Panc1 (cell line): ENCODE measurements at regions not wholly inside any gene's neighbourhood (a gene's known extent, or its start where the extent isn't known, plus 50 kb on each side); places are given as distances from the start of the nearest gene placed in this dataset.

Experiments used
- ATAC-seq: fragments of 200-7000 bp; cut with Tn5 transposase; 2 replicates; pipeline ENCODE4 v1.9.1; 2020; ENCODE audit warnings: mild to moderate bottlenecking, moderate library complexity
- BruUV-seq: library from RNA; stranded (reverse); fragments of 400-500 nt; replicated peaks from 2 replicates; lab custom pipeline; 2021; lab: Mats Ljungman, UMichigan
- CTCF ChIA-PET: fragments of 300-600 bp; sonication (Branson Sonifier 250); formaldehyde crosslinking; loops from one replicate; lab custom pipeline; 2022; ENCODE audit warnings: antibody characterized with exemption; lab: Charles Lee
- POLR2A ChIA-PET: fragments of 300-600 bp; sonication (Branson Sonifier 250); formaldehyde crosslinking; loops from one replicate; lab custom pipeline; 2022; ENCODE audit warnings: antibody characterized with exemption; lab: Charles Lee
- DNase-seq: peaks from one replicate; pipeline ENCODE4 v3.0.0-alpha.2; 2010; ENCODE audit warnings: low read depth, low spot score
- H3K27ac ChIP-seq: 2 replicates; pipeline ENCODE4 v1.5.1; 2011; ENCODE audit warnings: mild to moderate bottlenecking, low read length, inconsistent platforms
- H3K27me3 ChIP-seq: fragments of 200-500 bp; sonication (Bioruptor generic); 2 replicates; pipeline ENCODE4 v1.6.0; 2014; ENCODE audit warnings: low read length, inconsistent platforms; ENCODE audit not compliant: control insufficient read depth, insufficient read depth
- H3K36me3 ChIP-seq: fragments of 200-500 bp; sonication (Bioruptor generic); 2 replicates; pipeline ENCODE4 v1.5.1; 2014; ENCODE audit warnings: inconsistent platforms, mild to moderate bottlenecking, low read length, moderate library complexity; ENCODE audit not compliant: control insufficient read depth, insufficient read depth
- H3K4me1 ChIP-seq: 2 replicates; pipeline ENCODE4 v1.5.1; 2011; ENCODE audit warnings: inconsistent platforms, mild to moderate bottlenecking, low read length, moderate library complexity; ENCODE audit not compliant: control insufficient read depth, insufficient read depth
- H3K4me3 ChIP-seq, 2 experiments: 2 replicates each; pipeline ENCODE4 v1.5.1; 2011 to 2012; ENCODE audit warnings: low read depth in 2 of 2, low read length in 2 of 2, mild to moderate bottlenecking in 2 of 2, inconsistent platforms in 1 of 2, moderate library complexity in 1 of 2
- H3K9me3 ChIP-seq: fragments of 200-500 bp; sonication (Bioruptor generic); 2 replicates; pipeline ENCODE4 v1.5.1; 2014; ENCODE audit warnings: low read depth, mild to moderate bottlenecking, inconsistent platforms, low read length, moderate library complexity; ENCODE audit not compliant: control insufficient read depth, insufficient read depth
- CTCF ChIP-seq: fragments of 450-650 bp; IDR thresholded peaks from 2 replicates; pipeline ENCODE4 v1.5.1; 2017; ENCODE audit warnings: mild to moderate bottlenecking
- POLR2AphosphoS5 ChIP-seq: IDR thresholded peaks from 2 replicates; pipeline ENCODE4 v1.6.1; 2012; ENCODE audit warnings: mild to moderate bottlenecking, low read depth, low read length, moderate library complexity
- REST ChIP-seq, 2 experiments: IDR thresholded peaks; 2 replicates each; pipeline ENCODE4 v1.6.1; 2011 to 2012; ENCODE audit warnings: low read depth in 2 of 2, control low read depth in 1 of 2, low read length in 1 of 2, mild to moderate bottlenecking in 1 of 2, moderate library complexity in 1 of 2; ENCODE audit not compliant: insufficient read depth in 1 of 2
- SIN3A ChIP-seq: IDR thresholded peaks from 2 replicates; pipeline ENCODE4 v1.6.1; 2012; ENCODE audit warnings: low read depth, mild to moderate bottlenecking, low read length, moderate library complexity, borderline replicate concordance; ENCODE audit not compliant: insufficient read depth
- TCF7L2 ChIP-seq: IDR thresholded peaks from 2 replicates; pipeline ENCODE4 v1.6.1; 2011; ENCODE audit warnings: mild to moderate bottlenecking, low read depth, low read length, inconsistent platforms
- in situ Hi-C: cut with HindIII; loops from 2 replicates; pipeline ENCODE4 v1.10.0; 2016; ENCODE audit warnings: low sequenced_read_pairs, low pct_unique_long_range_greater_than_20kb
- intact Hi-C: fragments of 100-400 bp; cut with micrococcal nuclease; formaldehyde crosslinking; loops from one replicate; pipeline ENCODE4 v1.10.0; 2022; ENCODE audit not compliant: unreplicated experiment

GRCh38 chr22:26901198-26901816, 243.9 kb downstream of the MIAT start:
- intact Hi-C loops: no loop called here
- CTCF ChIA-PET: no interaction called here
- no peak for TF ChIP-seq REST (IDR thresholded peaks at IDR 0.05; ENCODE audit: insufficient read depth in 1 of 2, low read depth in 2 of 2, low read length in 1 of 2)
- no peak for TF ChIP-seq POLR2AphosphoS5
- no peak for TF ChIP-seq SIN3A
- no peak for TF ChIP-seq CTCF
- TF ChIP-seq TCF7L2: no peak
- in situ Hi-C loops: no loop called here
- H3K9me3 ChIP-seq: no peaks in the 10 kb centered on the region
- ATAC-seq: no peak
- no peaks in the 10 kb centered on the region for H3K4me1 ChIP-seq
- no peaks in the 10 kb centered on the region for H3K27me3 ChIP-seq
- DNase-seq: no peak
- no peak overlapping the region for H3K27ac ChIP-seq
- no peak overlapping the region for H3K4me3 ChIP-seq
- no peaks in the 10 kb centered on the region for H3K36me3 ChIP-seq
- BruUV-seq: no TSS peak
- POLR2A ChIA-PET: interaction anchor here (0.6 kb wide), 1 partner anchor 922 kb away, joined by 3 read pairs; no protein-coding TSS in a partner anchor

GRCh38 chr22:26902401-26903029, 245.1 kb downstream of the MIAT start:
- Histone ChIP-seq H3K27ac (no peak overlapping the region), H3K9me3 (no peaks in the 10 kb centered on the region), H3K4me1 (no peaks in the 10 kb centered on the region), H3K36me3 (no peaks in the 10 kb centered on the region), H3K27me3 (no peaks in the 10 kb centered on the region), H3K4me3 (no peak overlapping the region)
- no TSS peak for BruUV-seq
- ATAC-seq (no peak), DNase-seq (no peak)
- ChIA-PET POLR2A (no interaction called here), CTCF (no interaction called here)
- in situ Hi-C loops (no loop called here), intact Hi-C loops (no loop called here)
- TF ChIP-seq TCF7L2 (no peak), POLR2AphosphoS5 (no peak), REST (IDR thresholded peaks at IDR 0.05; ENCODE audit: insufficient read depth in 1 of 2, low read depth in 2 of 2, low read length in 1 of 2) (no peak), SIN3A (no peak), CTCF (no peak)
